OCI-LY7 (cell line): ENCODE measurements at regions not wholly inside any gene's neighbourhood (a gene's known extent, or its start where the extent isn't known, plus 50 kb on each side); places are given as distances from the start of the nearest gene placed in this dataset.

Source experiments
- BruUV-seq: library from RNA; stranded (reverse); fragments of 400-500 nt; replicated peaks from 2 replicates; lab custom pipeline; 2021; lab: Mats Ljungman, UMichigan
- CTCF ChIA-PET: fragments of 300-600 bp; sonication (Branson Sonifier 250); formaldehyde crosslinking; loops from one replicate; lab custom pipeline; 2022; ENCODE audit warnings: antibody characterized with exemption; ENCODE audit not compliant: unreplicated experiment; lab: Charles Lee
- POLR2A ChIA-PET: fragments of 300-600 bp; sonication (Branson Sonifier 250); formaldehyde crosslinking; loops from one replicate; lab custom pipeline; 2022; ENCODE audit warnings: antibody characterized with exemption; lab: Charles Lee
- DNase-seq: peaks from one replicate; pipeline ENCODE4 v3.0.0-alpha.2; 2015; ENCODE audit warnings: low spot score
- H2AFZ ChIP-seq: fragments of 200-600 bp; sonication (generic), shearing (Covaris generic); 2 replicates; pipeline ENCODE4 v1.6.1; 2014; ENCODE audit warnings: mild to moderate bottlenecking, antibody characterized with exemption, low read length, moderate library complexity
- H3K27ac ChIP-seq: fragments of 200-600 bp; sonication (generic); 2 replicates; pipeline ENCODE4 v1.5.1; 2014; ENCODE audit warnings: mixed run types, low read depth, mild to moderate bottlenecking, moderate library complexity, low read length, inconsistent platforms; ENCODE audit not compliant: poor library complexity, severe bottlenecking
- H3K36me3 ChIP-seq: fragments of 200-600 bp; sonication (generic); 2 replicates; pipeline ENCODE4 v1.6.1; 2014; ENCODE audit warnings: mild to moderate bottlenecking, antibody characterized with exemption, low read length, moderate library complexity, mixed read lengths; ENCODE audit not compliant: insufficient read depth
- H3K4me1 ChIP-seq: fragments of 200-600 bp; sonication (generic); 2 replicates; pipeline ENCODE4 v1.5.1; 2014; ENCODE audit warnings: mild to moderate bottlenecking, low read length; ENCODE audit not compliant: insufficient read depth, poor library complexity, severe bottlenecking
- H3K4me2 ChIP-seq: fragments of 200-600 bp; sonication (generic); 2 replicates; pipeline ENCODE4 v1.6.1; 2014; ENCODE audit warnings: mild to moderate bottlenecking, low read length
- H3K4me3 ChIP-seq: fragments of 200-600 bp; sonication (generic); 2 replicates; pipeline ENCODE4 v1.5.1; 2014; ENCODE audit warnings: mild to moderate bottlenecking, low read depth, low read length; ENCODE audit not compliant: poor library complexity, severe bottlenecking
- H3K79me2 ChIP-seq: fragments of 200-600 bp; sonication (generic); 2 replicates; pipeline ENCODE4 v1.6.1; 2016; ENCODE audit warnings: low read depth, mild to moderate bottlenecking, low read length, moderate library complexity, mixed read lengths; ENCODE audit not compliant: insufficient read depth
- H3K9me2 ChIP-seq: fragments of 200-600 bp; sonication (generic); 2 replicates; pipeline ENCODE4 v1.6.1; 2016; ENCODE audit warnings: mild to moderate bottlenecking, low read length, mixed read lengths; ENCODE audit not compliant: insufficient read depth
- H3K9me3 ChIP-seq: fragments of 200-600 bp; sonication (generic); 2 replicates; pipeline ENCODE4 v1.6.1; 2014; ENCODE audit warnings: mild to moderate bottlenecking, mixed run types, low read length, mixed read lengths
- H4K20me1 ChIP-seq: fragments of 200-600 bp; sonication (generic); 2 replicates; pipeline ENCODE4 v1.6.1; 2014; ENCODE audit warnings: mild to moderate bottlenecking, antibody characterized with exemption, low read length, moderate library complexity, mixed read lengths; ENCODE audit not compliant: insufficient read depth
- CTCF ChIP-seq: fragments of 200-600 bp; sonication (generic); conservative IDR thresholded peaks from 2 replicates; pipeline ENCODE4 v1.5.1; 2014; ENCODE audit warnings: mild to moderate bottlenecking, antibody characterized with exemption, low read length, moderate library complexity, mixed read lengths
- EZH2phosphoT487 ChIP-seq: fragments of 200-600 bp; sonication (generic); IDR thresholded peaks from 2 replicates; pipeline ENCODE4 v1.6.1; 2018; ENCODE audit warnings: low read depth, borderline replicate concordance, mild to moderate bottlenecking, mixed run types, antibody characterized with exemption, low read length, moderate library complexity, mixed read lengths
- intact Hi-C: fragments of 100-400 bp; cut with micrococcal nuclease; formaldehyde crosslinking; loops from one replicate; pipeline ENCODE4 v1.10.0; 2022; ENCODE audit not compliant: unreplicated experiment

- H3K4me1 ChIP-seq, result no peaks in the 10 kb centered on the region
- no peaks in the 10 kb centered on the region for H4K20me1 ChIP-seq
- no TSS peak for BruUV-seq
- no peaks in the 10 kb centered on the region for H3K36me3 ChIP-seq
- DNase-seq, result no peak
- ChIA-PET POLR2A (no interaction called here), CTCF (no interaction called here)
- no peaks in the 10 kb centered on the region for H3K79me2 ChIP-seq
- H3K4me3 ChIP-seq, result no peak overlapping the region
- no peak overlapping the region for H3K27ac ChIP-seq
- H3K4me2 ChIP-seq, result no peak overlapping the region
- no peaks in the 10 kb centered on the region for H3K9me2 ChIP-seq
- H2AFZ ChIP-seq, result no peak overlapping the region
- H3K9me3 ChIP-seq, result no peaks in the 10 kb centered on the region
- TF ChIP-seq CTCF (no peak), EZH2phosphoT487 (no peak)
- intact Hi-C loops, result no loop called here
Measured at GRCh38 chr13:78032132-78032531, 113.5 kb upstream of the EDNRB start.

- DNase-seq, result no peak
- no peaks in the 10 kb centered on the region for H3K79me2 ChIP-seq
- no peak overlapping the region for H2AFZ ChIP-seq
- no peaks in the 10 kb centered on the region for H3K4me1 ChIP-seq
- no peaks in the 10 kb centered on the region for H3K36me3 ChIP-seq
- no peak overlapping the region for H3K4me3 ChIP-seq
- no peaks in the 10 kb centered on the region for H3K9me3 ChIP-seq
- TF ChIP-seq CTCF, result no peak
- TF ChIP-seq EZH2phosphoT487, result no peak
- intact Hi-C loops, result no loop called here
- no peaks in the 10 kb centered on the region for H4K20me1 ChIP-seq
- CTCF ChIA-PET, result no interaction called here
- no peak overlapping the region for H3K27ac ChIP-seq
- H3K9me2 ChIP-seq, result no peaks in the 10 kb centered on the region
- POLR2A ChIA-PET, result interaction anchor here (0.5 kb wide), 1 partner anchor 651 kb away, joined by 3 read pairs; no protein-coding TSS in a partner anchor
- no peak overlapping the region for H3K4me2 ChIP-seq
- BruUV-seq, result no TSS peak
Measured at GRCh38 chr13:78030341-78030896, 111.8 kb upstream of the EDNRB start.

- TF ChIP-seq EZH2phosphoT487, result no peak
- no peak for TF ChIP-seq CTCF
- Histone ChIP-seq H4K20me1 (no peaks in the 10 kb centered on the region), H3K4me1 (no peaks in the 10 kb centered on the region), H3K9me3 (no peaks in the 10 kb centered on the region), H2AFZ (no peak overlapping the region), H3K36me3 (no peaks in the 10 kb centered on the region), H3K27ac (no peak overlapping the region), H3K4me3 (no peak overlapping the region), H3K79me2 (no peaks in the 10 kb centered on the region), H3K9me2 (no peaks in the 10 kb centered on the region), H3K4me2 (no peak overlapping the region)
- no TSS peak for BruUV-seq
- POLR2A ChIA-PET, result no interaction called here
- CTCF ChIA-PET, result no interaction called here
- intact Hi-C loops, result no loop called here
- DNase-seq, result no peak
Measured at GRCh38 chr13:78029901-78030300, 111.3 kb upstream of the EDNRB start.
